Adipose tissue (tissue), 3 donors: ENCODE measurements at regions not wholly inside any gene's neighbourhood (a gene's known extent, or its start where the extent isn't known, plus 50 kb on each side); places are given as distances from the start of the nearest gene placed in this dataset.
"Not testable (repeated sequence)": the region's sequence is repeated elsewhere in the genome, so short reads cannot be mapped to it uniquely, and the experiment has no call there.

Experiments used
- H3K27ac ChIP-seq: one replicate; pipeline ENCODE4 v1.5.1; 2013; ENCODE audit warnings: low read depth, low read length
- WGBS, 3 donors: extraction: QIAGEN DNeasy Blood & Tissue Kit; methylation state at CpG; one replicate each; pipeline ENCODE4 v1.1.7; 2013; 5-methylcytosine and 5-hydroxymethylcytosine counted together
- donor health status: healthy with polysubstance abuse.
- donor health status: Bipolar disorder and iron deficiency.
- donor health status: healthy.

DNA sequence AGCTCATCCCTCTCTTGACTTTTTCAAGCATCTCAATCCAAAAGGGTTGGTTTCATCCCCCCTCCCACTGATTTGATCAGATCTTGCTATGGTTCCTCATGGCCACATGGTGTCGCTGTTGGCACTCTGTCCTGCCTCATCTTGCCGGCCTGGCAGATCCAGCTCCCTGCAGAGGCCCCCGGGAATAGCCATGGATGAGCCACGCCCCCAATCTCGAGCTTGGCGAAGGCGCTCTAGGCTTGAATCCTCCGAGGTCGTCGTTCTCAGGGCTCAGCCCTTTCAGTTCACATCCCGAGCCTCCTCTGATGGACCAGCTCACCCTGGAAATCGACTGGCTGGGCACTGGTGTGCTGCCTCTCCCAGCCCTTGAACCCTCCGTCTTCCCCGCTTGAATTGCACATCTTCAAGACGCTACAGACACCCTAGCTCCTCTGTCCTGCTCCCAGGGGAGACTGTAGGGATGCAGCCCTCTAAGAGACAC, 628.7 kb downstream of the TYW1 start:
- H3K27ac ChIP-seq: no peak overlapping the region
- 7 to 9% (median 8%) methylated on average over 15 of the region's 15 CpGs for WGBS, 3 donors

DNA sequence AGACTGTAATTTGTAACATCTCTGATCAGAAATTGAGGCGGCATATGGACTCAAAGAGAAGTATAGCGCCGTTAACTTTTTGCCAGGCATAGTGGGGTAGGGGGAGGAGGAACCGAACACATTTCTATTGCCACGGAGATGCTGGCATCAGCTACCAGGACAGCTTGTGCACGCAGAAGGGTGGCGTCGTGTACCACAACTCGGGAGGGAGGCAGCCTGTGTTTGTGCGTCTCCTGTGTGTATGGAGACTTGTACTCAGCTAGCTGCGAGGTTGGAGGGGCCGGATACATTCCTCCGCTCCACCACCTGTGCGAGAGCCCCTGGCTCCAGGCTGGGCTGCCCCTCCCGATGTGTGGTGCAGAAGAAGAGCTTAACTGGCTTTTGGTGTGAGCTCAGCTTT, 634.8 kb downstream of the TYW1 start:
- WGBS, 3 donors: 35 to 64% (median 60%) methylated on average over 15 of the region's 15 CpGs

DNA sequence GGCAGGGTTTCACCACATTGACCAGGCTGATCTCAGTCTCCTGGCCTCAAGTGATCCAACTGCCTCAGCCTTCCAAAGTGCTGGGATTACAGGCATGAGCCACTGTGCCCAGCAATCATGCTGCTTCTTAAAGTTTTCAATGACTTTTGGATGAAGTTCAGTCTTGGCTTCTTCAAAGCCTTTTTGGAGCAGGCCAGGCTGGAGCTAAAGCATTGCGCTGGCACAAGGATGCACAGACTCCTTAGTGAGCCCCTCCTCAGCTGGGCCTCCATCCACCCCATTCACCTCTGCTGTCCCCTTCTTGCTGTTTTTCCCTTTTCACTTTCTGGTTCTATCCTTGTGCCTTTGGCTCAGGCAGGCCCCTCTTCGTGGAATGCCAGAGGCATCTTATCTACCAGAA, 638.6 kb downstream of the TYW1 start:
- whole genome bisulfite sequencing, 3 donors: 85 to 90% (median 88%) methylated on average over 2 of the region's 2 CpGs
- no peak overlapping the region for H3K27ac ChIP-seq

More for the DNA sequence above, 634.8 kb downstream of the TYW1 start:
- no peak overlapping the region for H3K27ac ChIP-seq

DNA sequence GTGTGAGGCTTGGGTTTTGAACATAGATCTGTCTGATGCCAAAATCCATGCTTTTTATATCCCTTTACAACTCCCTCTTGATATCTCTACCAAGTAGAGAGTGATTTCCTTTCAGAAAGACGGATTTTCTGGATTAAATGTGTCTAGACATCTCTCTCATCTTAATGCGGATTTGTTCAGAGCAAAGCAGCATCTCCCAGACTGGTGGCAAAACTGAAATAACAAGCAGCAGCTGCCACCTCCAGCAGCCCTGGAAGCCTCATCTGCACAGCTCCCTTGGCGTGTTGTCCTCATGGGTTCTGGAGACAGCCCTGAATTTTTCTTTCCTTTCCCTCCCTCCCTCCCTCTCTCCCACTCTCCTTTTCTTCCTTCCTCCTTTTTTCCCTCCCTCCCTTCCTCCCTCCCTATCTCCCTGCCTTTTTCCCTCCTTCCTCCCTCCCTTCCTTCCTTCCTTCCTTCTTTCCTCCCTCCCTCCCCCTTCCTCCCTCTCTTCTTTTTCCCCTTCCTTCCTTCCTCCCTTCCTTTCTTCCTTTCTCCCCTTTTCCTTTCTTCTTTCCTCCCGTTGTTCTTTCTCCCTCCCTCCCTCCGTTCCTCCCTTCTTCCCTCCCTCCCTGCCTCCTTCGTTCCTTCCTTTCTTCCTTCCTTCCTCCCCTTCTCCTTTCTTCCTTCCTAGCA, 639.9 kb downstream of the TYW1 start:
- 62 to 69% (median 62%) methylated on average over 6 of the region's 6 CpGs for WGBS, 3 donors
- no peak overlapping the region for H3K27ac ChIP-seq

DNA sequence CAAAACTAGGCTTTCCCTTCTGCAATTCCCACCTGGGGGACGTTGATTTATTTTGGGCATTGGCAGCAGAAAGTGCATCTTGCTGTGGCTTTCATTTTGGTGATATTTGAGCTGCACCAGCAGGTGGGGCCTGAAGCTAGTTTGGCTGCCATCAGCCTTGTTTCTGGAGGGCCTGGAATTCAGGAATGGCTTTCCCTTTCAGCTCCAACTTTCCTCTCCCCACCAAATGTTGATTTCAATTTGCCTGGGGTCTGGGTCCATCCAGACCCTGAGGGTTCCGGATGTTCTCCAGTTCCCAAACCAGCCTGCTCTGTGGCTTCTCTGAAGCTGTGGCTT, 640.4 kb downstream of the TYW1 start:
- WGBS, 3 donors: 42 to 54% (median 44%) methylated on average over 2 of the region's 2 CpGs
- no peak overlapping the region for H3K27ac ChIP-seq

DNA sequence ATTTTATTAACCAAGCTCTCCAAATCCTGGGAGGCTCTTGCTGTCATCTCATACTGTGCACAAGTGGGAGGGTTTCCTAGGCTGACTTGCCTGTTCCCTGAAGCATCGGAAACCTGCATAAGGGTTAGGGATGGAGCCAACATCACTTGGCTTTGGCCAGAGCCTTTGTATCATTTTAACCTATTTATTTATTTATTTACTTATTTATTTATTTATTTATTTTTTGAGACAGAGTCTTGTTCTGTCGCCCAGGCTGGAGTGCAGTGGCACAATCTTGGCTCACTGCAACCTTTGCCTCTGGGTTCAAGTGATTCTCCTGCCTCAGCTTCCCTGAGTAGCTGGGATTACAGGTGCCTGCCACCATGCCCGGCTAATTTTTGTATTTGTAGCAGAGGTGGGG, 645.9 kb downstream of the TYW1 start:
- H3K27ac ChIP-seq: not testable (repeated sequence)
- WGBS, 3 donors: 91 to 95% (median 93%) methylated on average over 3 of the region's 3 CpGs

DNA sequence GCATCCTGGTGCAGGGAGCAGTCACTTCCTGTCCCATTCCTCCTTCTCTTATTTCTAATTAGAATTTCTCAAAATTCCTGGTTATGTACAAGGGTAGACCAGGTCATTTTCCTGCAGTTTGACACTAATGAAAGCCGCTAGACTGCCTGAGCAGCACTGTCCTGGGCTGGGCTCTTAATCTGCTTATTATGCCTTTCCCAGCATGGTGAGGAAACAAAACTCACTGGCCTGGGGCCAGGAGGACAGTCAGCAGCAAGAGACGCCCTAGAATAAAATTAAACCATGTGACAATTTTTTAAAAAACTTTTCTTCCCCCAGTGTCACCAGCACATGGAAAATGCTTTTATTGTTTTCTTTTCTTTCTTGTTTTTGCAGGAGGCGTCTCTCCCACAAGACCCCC, 647.5 kb downstream of the TYW1 start:
- H3K27ac ChIP-seq: no peak overlapping the region
- 45 to 63% (median 57%) methylated on average over 3 of the region's 3 CpGs for WGBS, 3 donors

DNA sequence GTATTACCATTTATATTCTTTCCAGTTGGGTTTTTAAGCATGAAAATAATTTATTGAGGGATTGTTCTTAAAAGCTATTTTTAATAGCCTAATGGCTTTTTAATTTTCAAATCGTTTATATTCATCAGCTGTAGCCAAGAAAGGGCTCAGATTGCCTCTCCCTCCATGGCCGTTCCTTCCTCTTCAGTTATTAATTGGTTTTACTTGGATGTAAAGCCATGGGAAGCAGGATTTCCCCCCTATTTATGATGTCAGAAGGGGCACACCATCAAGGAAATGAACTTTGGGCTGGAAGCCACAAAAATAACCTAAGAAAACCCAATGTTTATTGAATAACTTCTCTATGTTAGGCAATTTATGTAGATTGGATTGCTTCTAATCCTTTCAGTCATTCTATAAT, 656.3 kb downstream of the TYW1 start:
- WGBS, 3 donors: 49 to 53% (median 49%) methylated on average over 2 of the region's 2 CpGs

DNA sequence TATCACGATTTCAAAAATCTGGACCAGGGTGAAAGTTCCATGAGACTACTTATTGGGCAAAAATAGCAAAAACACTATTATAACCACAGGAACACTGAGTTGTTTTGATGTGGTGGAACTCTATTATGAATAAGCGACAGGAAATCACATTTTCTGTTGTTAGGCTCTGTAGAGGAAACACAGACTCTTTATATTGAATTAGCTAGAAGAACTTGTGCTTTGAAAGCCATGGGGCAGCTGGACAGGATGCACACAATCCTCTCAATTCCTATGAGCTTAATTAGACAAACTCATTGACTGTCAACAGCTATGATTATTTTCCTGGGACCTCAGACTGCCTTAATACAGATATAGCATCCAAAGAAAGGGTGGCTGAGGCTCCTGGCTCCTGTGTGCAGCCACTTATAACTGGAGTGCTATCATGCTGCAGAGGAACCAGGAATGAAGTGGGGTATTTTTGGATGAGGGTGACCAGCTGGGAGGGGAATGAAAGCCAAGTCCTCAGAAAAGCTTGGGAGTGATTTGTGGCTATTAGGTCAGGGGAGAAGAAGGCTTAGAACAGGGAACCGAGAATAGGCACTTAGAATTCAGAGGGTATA, 657.3 kb downstream of the TYW1 start:
- H3K27ac ChIP-seq: no peak overlapping the region
- WGBS, 3 donors: 69 to 80% (median 72%) methylated on average over 3 of the region's 3 CpGs

More for the DNA sequence above, 656.3 kb downstream of the TYW1 start:
- H3K27ac ChIP-seq: no peak overlapping the region

DNA sequence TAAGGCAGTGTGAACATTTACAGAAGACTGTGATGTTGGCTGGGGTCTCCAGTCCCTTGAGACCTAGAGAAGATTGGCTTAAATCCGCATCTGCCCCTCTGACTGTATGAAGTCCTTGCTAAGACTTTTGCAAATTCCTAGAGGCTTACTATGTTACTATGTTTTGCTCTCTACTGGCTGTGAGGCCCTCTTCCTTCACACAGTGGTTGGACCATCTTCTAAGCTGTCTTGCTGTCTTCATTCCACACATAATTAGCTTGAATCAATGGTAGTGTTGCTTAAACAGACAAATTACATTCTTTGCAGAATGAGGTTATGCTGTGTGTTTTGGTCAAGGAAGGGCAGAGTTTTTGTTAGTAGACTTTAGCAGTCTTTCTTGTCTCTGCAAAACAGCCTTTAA, 658.0 kb downstream of the TYW1 start:
- 78 to 88% (median 79%) methylated on average over 1 of the region's 1 CpG for WGBS, 3 donors

DNA sequence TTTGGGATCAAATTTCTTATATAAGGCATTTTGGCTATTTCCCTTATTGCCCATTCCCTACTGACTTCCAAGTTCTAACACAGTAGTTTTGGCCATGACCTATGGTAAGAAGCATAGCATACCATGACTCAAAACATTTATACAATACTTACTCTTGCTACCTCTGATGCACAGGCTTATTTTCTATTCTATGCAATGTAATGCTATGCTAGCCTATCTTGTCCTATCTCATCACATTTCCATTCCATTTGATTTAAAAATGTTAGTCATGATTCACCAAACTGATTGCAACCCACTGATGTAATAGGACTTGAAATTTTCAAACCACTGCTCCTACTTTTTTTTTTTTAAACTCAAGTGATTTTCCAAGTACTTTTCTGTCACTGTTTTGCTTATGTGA, 658.5 kb downstream of the TYW1 start:
- H3K27ac ChIP-seq: no peak overlapping the region

More for the DNA sequence above, 658.0 kb downstream of the TYW1 start:
- H3K27ac ChIP-seq: no peak overlapping the region

DNA sequence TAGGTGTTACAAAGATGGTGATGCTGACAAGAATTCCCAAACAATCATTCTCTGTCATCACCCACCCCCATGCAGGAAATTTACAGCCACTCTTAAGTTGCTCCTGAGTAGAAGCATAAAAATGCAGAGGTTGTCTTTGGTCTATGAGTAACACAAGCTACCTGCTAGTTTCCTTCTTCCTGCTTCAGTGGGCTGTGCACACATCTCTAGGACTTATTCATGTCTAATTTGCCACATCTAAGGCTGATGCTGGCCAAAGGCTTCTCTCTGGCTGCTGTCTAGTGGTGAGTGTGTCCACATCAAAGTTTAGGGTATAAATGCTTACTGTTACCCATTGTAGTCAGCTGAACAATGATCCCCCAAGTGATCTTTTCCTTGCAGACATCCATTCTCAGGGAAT, 662.5 kb downstream of the TYW1 start:
- H3K27ac ChIP-seq: no peak overlapping the region

DNA sequence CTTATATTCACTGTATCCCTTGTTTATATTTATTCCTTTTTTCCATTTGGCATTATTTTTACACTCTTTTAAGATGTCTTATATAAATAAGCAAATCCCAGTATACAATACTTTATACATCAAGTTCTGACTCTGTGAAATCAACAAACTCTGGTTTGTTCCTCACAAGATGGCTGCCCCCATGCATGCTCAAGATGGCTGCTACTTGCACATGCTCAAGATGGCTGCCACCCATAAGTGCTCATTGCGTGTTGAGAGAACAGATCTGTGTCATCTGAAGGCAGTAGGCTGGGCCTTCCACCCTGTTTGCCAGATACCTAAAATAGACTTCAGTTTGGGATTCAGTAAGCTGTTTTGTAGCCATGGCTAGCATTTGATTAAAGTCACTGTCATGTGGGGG, 666.2 kb downstream of the TYW1 start:
- no peak overlapping the region for H3K27ac ChIP-seq
- WGBS, 3 donors: 91 to 93% (median 93%) methylated on average over 1 of the region's 1 CpG

DNA sequence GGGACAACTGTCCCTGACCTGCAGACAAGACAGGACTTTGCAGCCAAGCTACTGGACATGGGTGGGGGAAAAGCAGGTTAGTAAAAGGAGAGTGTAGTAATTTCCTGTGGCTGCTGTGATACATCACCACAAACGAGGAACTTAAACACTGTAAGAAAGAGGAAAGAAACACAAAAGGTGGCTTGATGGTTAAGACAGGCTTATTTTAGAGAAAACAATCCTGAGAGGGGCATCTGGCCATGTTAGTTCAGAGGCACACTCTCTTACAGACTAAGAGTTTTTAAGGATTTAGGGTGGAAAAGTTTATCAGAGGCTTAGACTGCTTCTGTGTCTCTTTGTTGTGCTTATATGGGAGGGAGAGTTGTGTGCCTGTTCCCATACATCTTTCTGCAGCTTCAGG, 667.0 kb downstream of the TYW1 start:
- 45 to 78% (median 65%) methylated on average over 1 of the region's 1 CpG for WGBS, 3 donors
- no peak overlapping the region for H3K27ac ChIP-seq

DNA sequence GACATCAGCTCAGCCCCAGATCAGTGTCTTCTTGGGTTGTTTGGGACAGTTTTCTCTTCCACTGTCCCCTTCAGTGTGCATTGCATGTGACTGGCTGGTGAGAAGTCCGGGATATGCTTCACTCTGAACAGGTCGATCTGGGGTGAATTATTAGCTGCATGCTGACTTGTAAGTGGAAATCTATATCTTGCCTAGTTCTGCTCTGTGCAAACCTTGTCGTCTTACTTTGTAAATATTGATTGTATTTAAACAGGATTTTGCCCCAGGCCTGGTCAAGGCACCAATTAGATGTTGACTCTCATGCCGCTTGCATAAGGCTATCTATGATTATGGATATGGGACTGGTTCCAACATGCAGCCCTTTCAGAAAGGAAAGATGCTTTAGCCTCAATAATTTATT, 669.7 kb downstream of the TYW1 start:
- WGBS, 3 donors: 20 to 68% (median 54%) methylated on average over 4 of the region's 4 CpGs
- H3K27ac ChIP-seq: not testable (repeated sequence)

DNA sequence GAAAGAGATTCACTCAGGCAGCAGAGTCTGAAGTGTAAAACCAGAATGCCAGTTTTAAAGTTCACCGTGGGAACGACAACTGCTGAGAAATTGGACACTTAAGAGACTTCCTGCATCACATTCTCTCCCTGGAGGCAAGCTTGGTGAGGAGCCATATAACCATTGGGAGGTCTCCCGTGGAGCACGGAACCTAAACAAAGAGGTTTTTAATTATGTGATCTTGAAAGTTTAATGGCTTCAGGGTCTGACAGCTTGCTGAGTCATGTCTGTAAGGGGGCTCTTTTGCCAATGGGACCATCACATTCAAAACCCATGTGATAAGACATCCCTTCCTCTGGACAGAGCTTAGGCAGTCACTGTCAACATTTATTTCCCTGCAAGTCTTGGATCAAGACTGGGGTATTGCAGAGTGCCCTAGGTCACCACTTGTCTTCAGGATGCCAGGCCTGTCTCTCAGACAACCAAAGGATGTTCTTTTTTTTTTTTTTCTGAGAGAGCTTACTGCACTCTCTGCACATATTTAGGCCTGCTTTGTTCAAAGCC, 674.4 kb downstream of the TYW1 start:
- WGBS, 3 donors: 43 to 62% (median 45%) methylated on average over 4 of the region's 4 CpGs
- H3K27ac ChIP-seq: no peak overlapping the region

DNA sequence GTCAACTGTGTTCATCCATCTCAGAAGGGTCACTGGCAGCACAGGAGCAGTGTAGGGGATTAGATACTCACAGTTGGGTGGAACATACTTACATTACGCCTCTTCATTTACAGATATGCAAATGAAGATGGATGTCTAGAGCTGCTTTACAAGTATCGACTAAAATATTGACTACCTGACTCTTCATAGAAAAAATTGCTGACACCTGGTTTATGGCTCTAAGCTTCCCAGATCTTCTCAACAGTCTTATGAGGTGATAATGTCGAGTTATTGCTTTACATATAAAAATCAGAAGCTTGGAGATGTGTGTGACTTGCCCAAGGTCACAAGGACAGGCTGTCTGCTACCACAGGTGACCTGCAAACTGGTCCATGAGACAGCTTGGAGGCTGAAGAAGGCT, 677.2 kb downstream of the TYW1 start:
- H3K27ac ChIP-seq: no peak overlapping the region
- 57 to 85% (median 82%) methylated on average over 3 of the region's 3 CpGs for WGBS, 3 donors

DNA sequence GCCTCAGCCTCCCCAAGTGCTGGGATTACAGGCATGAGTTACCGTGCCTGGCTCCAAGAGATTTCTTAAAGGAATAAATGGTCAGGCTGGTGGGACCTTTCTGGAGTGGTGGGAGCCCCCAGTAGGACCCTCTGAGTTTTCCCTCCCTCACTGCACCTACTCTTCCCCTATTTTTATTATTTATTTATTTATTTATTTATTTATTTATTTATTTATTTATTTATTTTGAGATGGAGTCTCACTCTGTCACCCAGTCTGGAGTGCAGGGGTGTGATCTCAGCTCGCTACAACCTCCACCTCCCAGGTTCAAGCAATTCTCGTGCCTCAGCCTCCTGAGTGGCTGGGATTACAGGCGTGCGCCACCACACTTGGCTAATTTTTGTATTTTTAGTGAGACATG, 678.2 kb downstream of the TYW1 start:
- not testable (repeated sequence) for H3K27ac ChIP-seq

DNA sequence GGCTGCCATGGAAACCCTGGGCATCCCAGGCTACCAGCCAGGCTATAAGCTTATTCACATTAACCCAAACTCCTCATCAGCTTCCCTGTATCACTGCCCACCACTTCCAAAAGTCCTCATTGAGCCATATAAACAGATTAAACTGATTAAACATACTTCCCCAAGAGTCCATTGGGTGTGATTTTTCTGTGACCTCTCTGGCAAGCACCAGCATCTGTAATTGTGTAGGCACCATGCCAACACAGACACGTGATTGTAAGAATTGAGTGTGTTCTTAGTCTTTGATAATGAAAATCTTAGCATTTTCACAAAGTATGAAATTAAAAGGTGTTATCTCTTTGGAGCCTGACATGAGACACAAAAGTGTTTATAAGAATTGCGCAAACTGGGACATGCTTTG, 679.3 kb downstream of the TYW1 start:
- WGBS, 3 donors: 42 to 60% (median 58%) methylated on average over 2 of the region's 2 CpGs
- H3K27ac ChIP-seq: no peak overlapping the region

More for the DNA sequence above, 678.2 kb downstream of the TYW1 start:
- WGBS, 3 donors: 88 to 92% (median 91%) methylated on average over 5 of the region's 5 CpGs

DNA sequence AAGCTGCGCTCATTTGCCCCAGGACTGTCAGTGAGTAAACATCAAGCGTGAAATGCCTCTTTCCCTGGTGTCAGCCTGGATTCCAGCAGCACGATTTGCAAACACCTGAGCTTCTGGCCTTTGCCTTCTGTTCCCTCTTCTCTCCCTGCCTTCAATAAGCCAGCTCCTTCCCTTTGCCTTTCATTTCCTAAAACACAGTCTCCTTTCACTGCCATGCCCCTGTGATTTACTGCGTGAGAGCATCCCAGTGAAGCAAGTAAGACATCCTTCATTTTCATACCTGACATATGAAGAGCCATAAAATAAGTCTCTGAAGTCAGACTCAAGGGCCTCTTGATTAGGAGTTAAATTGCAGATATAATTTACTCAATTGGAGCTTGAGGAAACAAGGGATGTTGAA, 681.8 kb downstream of the TYW1 start:
- H3K27ac ChIP-seq: no peak overlapping the region
- WGBS, 3 donors: 60 to 77% (median 71%) methylated on average over 4 of the region's 4 CpGs
